GM21717 (cell line): ENCODE measurements at regions not wholly inside any gene's neighbourhood (a gene's known extent, or its start where the extent isn't known, plus 50 kb on each side); places are given as distances from the start of the nearest gene placed in this dataset.
"Not testable (repeated sequence)": the region's sequence is repeated elsewhere in the genome, so short reads cannot be mapped to it uniquely, and the experiment has no call there.

Experiments used
- ATAC-seq: cut with Tn5 transposase; IDR thresholded peaks from one replicate; pipeline ENCODE4 v1.9.1; 2021; ENCODE audit warnings: mild to moderate bottlenecking, moderate library complexity; ENCODE audit not compliant: unreplicated experiment

- ATAC-seq: no peak
Observed at GRCh38 chr1:238944028-238944427, 442.3 kb upstream of the CHRM3 start.

- ATAC-seq: no peak
Observed at GRCh38 chr1:238927899-238928298, 458.5 kb upstream of the CHRM3 start.

GRCh38 chr1:238916828-238917227 is 469.5 kb upstream of the CHRM3 start:
- no peak for ATAC-seq

GRCh38 chr1:238914346-238914745 is 472.0 kb upstream of the CHRM3 start:
- ATAC-seq: no peak

- no peak for ATAC-seq
Observed at GRCh38 chr1:238913210-238913609, 473.2 kb upstream of the CHRM3 start.

DNA sequence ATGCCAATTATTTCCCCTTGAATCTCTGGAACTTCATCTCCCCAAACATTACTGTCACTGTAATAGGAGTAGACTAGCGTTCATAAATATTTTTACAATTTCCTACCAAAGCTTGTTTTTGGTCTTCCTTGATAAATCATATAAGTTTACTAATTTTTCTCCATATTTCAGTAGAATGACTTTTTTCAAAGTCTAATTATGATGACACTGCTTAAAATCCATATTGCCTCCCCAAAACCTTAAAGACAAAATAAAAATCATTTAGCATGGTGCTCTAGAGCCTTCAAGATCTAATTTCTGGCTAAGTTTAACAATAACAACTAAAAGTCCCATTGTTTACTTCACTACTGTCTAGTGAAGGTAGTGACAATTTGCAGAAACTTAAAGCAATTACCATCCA is 474.2 kb upstream of the CHRM3 start:
- ATAC-seq: no peak

DNA sequence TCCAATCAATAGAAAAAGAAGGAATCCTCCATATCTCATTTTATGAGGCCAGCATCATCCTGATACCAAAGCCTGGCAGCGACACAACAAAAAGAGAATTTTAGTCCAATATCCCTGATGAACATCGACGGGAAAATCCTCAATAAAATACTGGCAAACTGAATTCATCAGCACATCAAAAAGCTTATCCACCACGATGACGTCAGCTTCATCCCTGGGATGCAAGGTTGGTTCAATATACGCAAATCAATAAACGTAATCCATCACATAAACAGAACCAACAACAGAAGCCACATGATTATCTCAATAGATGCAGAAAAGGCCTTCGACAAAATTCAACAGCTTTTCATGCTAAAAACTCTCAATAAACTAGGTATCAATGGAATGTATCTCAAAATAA is 483.6 kb upstream of the CHRM3 start:
- ATAC-seq: not testable (repeated sequence)

- ATAC-seq: no peak
Observed at GRCh38 chr1:238900334-238900865, 486.0 kb upstream of the CHRM3 start.

DNA sequence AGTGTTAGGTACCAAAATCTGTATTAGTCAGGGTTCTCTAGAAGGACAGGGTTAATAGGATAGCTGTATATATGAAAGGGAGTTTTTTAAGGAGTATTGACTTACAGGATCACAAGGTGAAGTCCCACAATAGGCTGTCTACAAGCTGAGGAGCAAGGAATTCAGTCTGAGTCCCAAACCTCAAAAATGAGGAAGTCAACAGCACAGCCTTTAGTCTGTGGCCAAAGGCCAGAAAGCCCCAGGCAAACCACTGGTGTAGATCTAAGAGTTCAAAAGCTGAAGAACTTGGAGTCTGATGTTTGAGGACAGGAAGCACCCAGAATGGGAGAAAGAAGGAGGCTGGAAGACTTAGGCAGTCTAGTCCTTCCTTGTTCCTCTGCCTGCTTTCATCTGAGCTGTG is 487.5 kb upstream of the CHRM3 start:
- ATAC-seq: no peak

DNA sequence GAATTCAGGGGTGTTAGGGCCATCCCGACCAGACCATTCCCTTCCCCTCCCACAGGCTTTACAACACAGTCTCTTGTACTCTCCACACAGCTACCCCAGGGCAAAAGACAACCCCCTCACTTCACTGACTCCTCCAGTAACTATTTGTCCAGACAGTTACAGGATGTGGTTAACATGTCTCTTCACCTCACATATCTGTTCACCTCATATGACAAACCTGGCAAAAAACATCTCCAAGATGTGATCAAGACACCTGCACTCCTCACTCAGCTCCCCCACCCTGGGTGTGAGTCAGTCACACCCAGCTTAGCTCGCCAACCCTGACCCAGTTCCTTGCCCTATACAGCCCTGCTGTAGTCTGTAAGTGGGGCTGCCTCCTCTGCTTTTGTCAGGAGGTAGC is 490.5 kb upstream of the CHRM3 start:
- no peak for ATAC-seq

- ATAC-seq: no peak
Observed at GRCh38 chr1:238892612-238893011, 493.8 kb upstream of the CHRM3 start.

DNA sequence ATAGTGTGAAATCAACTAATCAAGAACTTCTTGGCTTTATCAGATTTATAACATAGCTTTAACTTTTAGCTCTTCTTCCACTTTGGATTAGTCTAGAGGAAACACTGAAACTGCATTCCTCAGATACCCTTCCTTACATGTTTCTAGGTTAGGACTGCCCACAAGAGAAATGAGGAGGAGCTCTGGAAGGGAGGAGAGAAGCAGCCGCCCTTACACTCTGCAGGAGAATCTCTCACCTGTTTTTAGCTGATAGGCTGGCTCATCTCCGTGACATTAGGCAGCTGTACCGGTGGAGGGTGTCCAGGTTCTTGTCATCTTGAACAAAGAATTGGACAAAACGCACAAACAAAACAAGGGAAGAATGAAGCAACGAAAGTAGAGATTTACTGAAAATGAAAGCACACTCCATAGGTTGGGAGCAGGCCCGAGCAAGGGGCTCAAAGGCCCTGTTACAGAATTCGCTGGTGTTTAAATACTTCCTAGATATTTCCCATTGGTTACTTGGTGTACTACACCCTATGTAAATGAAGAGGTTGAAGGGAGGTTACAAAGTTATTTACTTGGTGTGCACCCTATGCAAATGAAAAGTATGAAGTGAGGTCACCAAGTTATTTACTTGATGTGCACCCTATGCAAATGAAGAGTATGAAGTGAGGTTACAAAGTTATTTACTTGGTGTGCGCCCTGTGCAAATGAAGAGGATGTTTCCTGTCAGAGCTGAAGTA is 524.9 kb upstream of the CHRM3 start:
- no peak for ATAC-seq

GRCh38 chr1:238833919-238834318 is 552.4 kb upstream of the CHRM3 start:
- no peak for ATAC-seq

GRCh38 chr1:238832106-238832505 is 554.3 kb upstream of the CHRM3 start:
- no peak for ATAC-seq

DNA sequence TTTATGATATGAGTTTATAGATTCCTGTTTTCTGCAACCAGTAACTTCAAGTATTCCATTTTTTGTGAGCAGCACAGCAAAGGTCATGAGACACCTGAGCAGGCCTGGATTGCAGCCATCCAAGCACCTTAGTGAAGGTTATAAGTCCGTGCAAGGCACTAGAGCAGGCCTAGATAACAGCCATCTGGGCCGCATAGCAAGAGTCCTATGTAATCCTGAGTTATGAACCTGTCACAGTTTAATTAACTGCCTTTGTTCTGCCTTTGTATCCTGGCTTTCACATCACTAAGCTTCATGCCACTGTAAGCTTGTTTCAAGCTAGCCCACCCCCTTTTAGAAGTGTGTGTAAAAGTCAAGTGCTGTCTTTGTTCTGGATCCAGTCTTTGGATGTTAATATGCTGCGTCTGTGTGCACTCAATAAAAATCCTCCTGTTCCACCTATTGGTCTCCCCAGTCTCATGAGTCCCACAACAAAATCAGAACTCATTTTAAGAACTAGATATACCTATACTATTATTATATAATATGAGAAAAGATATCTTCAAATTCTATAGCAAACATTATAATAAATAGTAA is 556.2 kb upstream of the CHRM3 start:
- no peak for ATAC-seq

GRCh38 chr1:238826891-238827290 is 559.5 kb upstream of the CHRM3 start:
- no peak for ATAC-seq

DNA sequence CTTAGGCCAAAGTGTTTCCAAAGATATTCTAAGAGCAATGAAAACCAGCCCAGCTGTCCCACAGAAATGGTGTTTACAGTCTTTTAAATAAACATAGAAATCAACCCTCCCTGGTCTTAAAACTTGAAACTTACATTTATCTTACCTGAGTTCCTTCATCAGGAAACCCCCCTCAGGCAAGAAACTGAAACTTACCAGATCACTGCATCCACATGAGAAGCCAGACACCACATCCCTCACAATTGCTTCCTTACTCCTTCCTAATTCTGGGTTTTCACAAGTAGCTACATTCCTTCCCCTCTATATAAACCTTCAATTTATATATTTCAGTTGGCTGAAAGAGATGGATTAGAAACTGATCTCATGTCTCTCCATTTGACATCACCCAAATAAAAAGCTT is 563.0 kb upstream of the CHRM3 start:
- ATAC-seq: no peak

GRCh38 chr1:238811211-238811879 is 575.0 kb upstream of the CHRM3 start:
- no peak for ATAC-seq

- no peak for ATAC-seq
Observed at GRCh38 chr1:238790882-238791281, 595.5 kb upstream of the CHRM3 start.

DNA sequence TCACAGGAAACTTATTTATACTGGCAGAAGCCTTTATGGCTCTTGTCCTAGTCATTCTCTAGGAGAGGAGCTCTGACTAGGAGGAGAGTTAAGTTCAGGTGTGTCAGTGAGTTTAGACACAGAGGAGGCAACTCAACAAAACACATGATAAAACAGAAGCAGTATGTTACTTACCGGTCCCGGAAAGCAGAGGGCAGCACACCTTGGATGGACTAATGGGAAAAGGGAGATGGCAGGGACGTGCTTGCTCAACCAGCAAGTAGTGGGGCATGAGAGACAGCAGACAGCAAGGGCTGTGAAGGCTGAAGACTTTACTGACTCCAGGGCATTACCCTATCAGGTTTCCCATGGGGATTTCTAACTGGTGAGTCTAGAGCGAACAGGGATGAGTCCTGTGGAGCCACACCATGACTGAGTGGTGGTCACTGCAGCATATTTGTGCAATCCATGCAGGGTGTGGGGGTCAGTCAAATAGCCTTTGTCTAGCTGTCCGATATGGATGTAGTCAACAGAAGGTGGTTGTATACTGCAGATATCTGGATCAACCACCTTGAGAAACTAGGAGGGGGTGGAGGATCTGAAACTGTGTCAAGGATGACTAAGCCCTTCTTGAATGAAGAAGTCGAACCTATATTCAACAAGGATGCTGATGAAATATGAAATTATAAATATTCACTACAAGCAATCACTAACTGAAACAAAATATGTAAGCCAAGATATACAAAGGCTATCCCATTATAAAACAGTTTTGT is 596.3 kb upstream of the CHRM3 start:
- ATAC-seq: no peak

DNA sequence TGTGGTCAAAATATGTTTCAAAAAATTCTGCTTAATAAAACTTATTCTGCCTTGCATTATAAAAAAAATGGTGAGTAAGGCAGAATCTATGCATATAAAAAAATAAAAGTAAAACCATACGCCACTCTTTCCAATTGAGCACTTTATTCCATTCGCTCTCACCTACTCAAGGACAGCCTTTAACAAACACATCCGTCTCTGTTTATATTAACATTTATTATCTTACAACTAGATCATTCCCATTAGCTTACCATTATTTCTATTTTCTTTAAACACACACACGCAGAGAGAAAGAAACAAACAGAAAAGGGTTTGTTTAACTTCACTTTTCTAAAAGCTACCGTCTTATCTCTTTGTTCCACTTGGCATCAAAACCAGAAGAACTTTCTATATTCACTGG is 598.9 kb upstream of the CHRM3 start:
- no peak for ATAC-seq
